HepG2 (cell line): ENCODE measurements at regions not wholly inside any gene's neighbourhood (a gene's known extent, or its start where the extent isn't known, plus 50 kb on each side); places are given as distances from the start of the nearest gene placed in this dataset.

Experiments used
- ATAC-seq: fragments of 200-7000 bp; cut with Tn5 transposase; 3 replicates; pipeline ENCODE4 v1.9.1; 2020; ENCODE audit warnings: mild to moderate bottlenecking, moderate library complexity
- BruUV-seq: library from RNA; stranded (reverse); fragments of 400-500 nt; replicated peaks from 2 replicates; lab custom pipeline; 2021; lab: Mats Ljungman, UMichigan
- CTCF ChIA-PET: fragments of 300-600 bp; formaldehyde crosslinking; extraction: SDS; loops from one replicate; lab custom pipeline; 2021; ENCODE audit warnings: low total read pairs, inconsistent platforms, low intra/inter-chr PET ratio; lab: Yijun Ruan, JAX
- POLR2A ChIA-PET: fragments of 350-600 bp; sonication (Branson Sonifier 250); formaldehyde crosslinking; loops from one replicate; lab custom pipeline; 2020; ENCODE audit warnings: antibody characterized with exemption, inconsistent platforms; lab: Yijun Ruan, JAX
- DNase-seq: peaks from one replicate; pipeline ENCODE4 v3.0.0-alpha.2; 2015; ENCODE audit warnings: low spot score
- FAIRE-seq: peaks from 3 replicates; lab custom pipeline; 2011; peaks lifted over from hg19 to GRCh38; lab: Jason Lieb, UNC
- H2AFZ ChIP-seq: one replicate; pipeline ENCODE4 v1.6.1; 2011; ENCODE audit warnings: low read length, inconsistent platforms
- H3K27ac ChIP-seq: fragments of 300-600 bp; 3 replicates; pipeline ENCODE4 v1.8.0; 2011; ENCODE audit warnings: mixed run types, mild to moderate bottlenecking, mixed read lengths, low read length, inconsistent platforms; ENCODE audit not compliant: insufficient read depth; ENCODE audit errors: extremely low read length
- H3K27me3 ChIP-seq, 2 experiments: fragments of 200-600 bp in 1 of 2; 2 replicates in 1 of 2; 3 replicates in 1 of 2; pipeline versions ENCODE4 v1.6.0 to v1.8.0; 2011; ENCODE audit warnings: low read length in 2 of 2, mild to moderate bottlenecking in 2 of 2, moderate library complexity in 2 of 2, inconsistent platforms in 1 of 2; ENCODE audit not compliant: insufficient read depth in 2 of 2, control insufficient read depth in 1 of 2
- H3K36me3 ChIP-seq, 2 experiments: fragments of 200-600 bp in 1 of 2; replicated peaks in 1 of 2; 2 replicates in 1 of 2; 3 replicates in 1 of 2; pipeline versions ENCODE4 v1.5.1 to v1.8.0; 2011; ENCODE audit warnings: low read length in 2 of 2, inconsistent platforms in 1 of 2; ENCODE audit not compliant: insufficient read depth in 2 of 2, control insufficient read depth in 1 of 2
- H3K4me1 ChIP-seq: 2 replicates; pipeline ENCODE4 v1.5.1; 2012; ENCODE audit warnings: low read length, inconsistent platforms; ENCODE audit not compliant: insufficient read depth
- H3K4me2 ChIP-seq: 2 replicates; pipeline ENCODE4 v1.6.0; 2011; ENCODE audit warnings: low read depth, low read length, inconsistent platforms
- H3K4me3 ChIP-seq, 3 experiments: fragments of 200-600 bp in 1 of 3; sonication (generic), shearing (Covaris generic) in 1 of 3; replicated peaks in 1 of 3; 2 replicates each; pipeline ENCODE4 v1.5.1; 2011 to 2016; ENCODE audit warnings: low read length in 3 of 3, inconsistent platforms in 2 of 3, low read depth in 2 of 3, mild to moderate bottlenecking in 2 of 3, control low read depth in 1 of 3, mixed read lengths in 1 of 3; ENCODE audit not compliant: insufficient read depth in 1 of 3
- H3K79me2 ChIP-seq: one replicate; pipeline ENCODE4 v1.6.1; 2011; ENCODE audit warnings: low read length, inconsistent platforms; ENCODE audit not compliant: insufficient read depth
- H3K9ac ChIP-seq: 2 replicates; pipeline ENCODE4 v1.6.0; 2011; ENCODE audit warnings: mild to moderate bottlenecking, low read depth, low read length, inconsistent platforms; ENCODE audit not compliant: insufficient read depth
- H3K9me3 ChIP-seq: 2 replicates; pipeline ENCODE4 v1.5.1; 2012; ENCODE audit warnings: mild to moderate bottlenecking, low read length
- H4K20me1 ChIP-seq: 2 replicates; pipeline ENCODE4 v1.6.0; 2011; ENCODE audit warnings: inconsistent platforms, mild to moderate bottlenecking, low read length, moderate library complexity; ENCODE audit not compliant: insufficient read depth
- ATF7 ChIP-seq, 2 experiments: fragments of 450-650 bp in 1 of 2; sonication (generic) in 1 of 2; formaldehyde crosslinking in 1 of 2; IDR thresholded peaks; 2 replicates each; pipeline versions ENCODE4 v1.4.0 to v1.6.1; 2016 to 2020; ENCODE audit warnings: antibody characterized with exemption in 1 of 2, mild to moderate bottlenecking in 1 of 2, missing genetic modification reagents in 1 of 2
- CREB1 ChIP-seq, 2 experiments: fragments of 450-650 bp in 1 of 2; IDR thresholded peaks; 2 replicates each; pipeline ENCODE4 v1.6.1; 2016 to 2017; ENCODE audit warnings: control low read depth in 1 of 2, mild to moderate bottlenecking in 1 of 2, missing compliant biosample characterization in 1 of 2, missing genetic modification characterization in 1 of 2
- FOXP1 ChIP-seq, 2 experiments: fragments of 450-650 bp in 1 of 2; IDR thresholded peaks; 2 replicates each; pipeline ENCODE4 v1.6.1; 2017 to 2018; ENCODE audit warnings: antibody characterized with exemption in 1 of 2
- HIVEP1 ChIP-seq: sonication (generic); formaldehyde crosslinking; IDR thresholded peaks from 2 replicates; pipeline ENCODE4 v1.4.0; 2020; ENCODE audit warnings: mild to moderate bottlenecking, missing genetic modification reagents
- HOXA5 ChIP-seq: sonication (generic); formaldehyde crosslinking; IDR thresholded peaks from 2 replicates; pipeline ENCODE4 v1.4.0; 2020; ENCODE audit warnings: missing genetic modification reagents
- PREB ChIP-seq: sonication (generic); formaldehyde crosslinking; IDR thresholded peaks from 2 replicates; pipeline ENCODE4 v1.4.0; 2020; ENCODE audit warnings: missing genetic modification reagents
- RNF2 ChIP-seq: fragments of 450-650 bp; conservative IDR thresholded peaks from 2 replicates; pipeline ENCODE4 v1.6.1; 2016; ENCODE audit warnings: low read depth
- THAP11 ChIP-seq: IDR thresholded peaks from 2 replicates; pipeline ENCODE4 v1.6.1; 2016; ENCODE audit warnings: missing biosample characterization, missing genetic modification reagents
- XBP1 ChIP-seq: sonication (generic); formaldehyde crosslinking; IDR thresholded peaks from 2 replicates; pipeline ENCODE4 v1.5.0; 2020; ENCODE audit warnings: missing genetic modification reagents
- ZBTB33 ChIP-seq: sonication (generic); formaldehyde crosslinking; IDR thresholded peaks from 2 replicates; pipeline ENCODE4 v1.4.0; 2020; ENCODE audit warnings: missing genetic modification reagents
- ZBTB8A ChIP-seq: sonication (generic); formaldehyde crosslinking; IDR thresholded peaks from 2 replicates; pipeline ENCODE4 v1.4.0; 2020; ENCODE audit warnings: mild to moderate bottlenecking, low read depth, missing genetic modification reagents, borderline replicate concordance
- ZNF276 ChIP-seq: sonication (generic); formaldehyde crosslinking; IDR thresholded peaks from 2 replicates; pipeline ENCODE4 v1.4.0; 2020; ENCODE audit warnings: mild to moderate bottlenecking, low read depth, missing genetic modification reagents
- ZNF441 ChIP-seq: sonication (generic); formaldehyde crosslinking; IDR thresholded peaks from 2 replicates; pipeline ENCODE4 v1.7.0; 2021; ENCODE audit warnings: missing genetic modification reagents, borderline replicate concordance
- ZNF468 ChIP-seq: sonication (generic); formaldehyde crosslinking; IDR thresholded peaks from 2 replicates; pipeline ENCODE4 v1.8.0; 2022; ENCODE audit warnings: mild to moderate bottlenecking, moderate library complexity, missing genetic modification reagents
- ZNF672 ChIP-seq: sonication (generic); formaldehyde crosslinking; IDR thresholded peaks from 2 replicates; pipeline ENCODE4 v1.8.1; 2022; ENCODE audit warnings: missing genetic modification reagents
- WGBS: methylation state at CpG from one replicate; pipeline ENCODE4 v1.1.6; 2017; ENCODE audit warnings: low lambda C conversion rate; 5-methylcytosine and 5-hydroxymethylcytosine counted together
- in situ Hi-C: cut with HindIII; loops from 2 replicates; pipeline ENCODE4 v1.10.0; 2017; ENCODE audit warnings: low pct_unique_long_range_greater_than_20kb; ENCODE audit not compliant: extremely low pct_ligation_motif_present
- intact Hi-C: fragments of 100-400 bp; cut with micrococcal nuclease; formaldehyde crosslinking; loops from one replicate; pipeline ENCODE4 v1.10.0; 2022; ENCODE audit not compliant: unreplicated experiment

- TF ChIP-seq PREB (CRISPR knock-in tag), result no peak
- TF ChIP-seq ZNF441 (CRISPR knock-in tag), result no peak
- TF ChIP-seq ZNF276 (CRISPR knock-in tag), result no peak
- TF ChIP-seq FOXP1 (IDR thresholded peaks at IDR 0.05), result no peak
- TF ChIP-seq FOXP1 (CRISPR knock-in tag; IDR thresholded peaks at IDR 0.05), result no peak
- no peak for TF ChIP-seq ZNF468
Observed at GRCh38 chr18:73861771-73862170, 285.9 kb downstream of the FBXO15 start (continued).

GRCh38 chr18:73859837-73860397 is 287.7 kb downstream of the FBXO15 start:
- H2AFZ ChIP-seq, result no peak overlapping the region
- no peaks in the 10 kb centered on the region for H3K79me2 ChIP-seq
- intact Hi-C loops (no loop called here), in situ Hi-C loops (no loop called here)
- H3K4me1 ChIP-seq, result no peaks in the 10 kb centered on the region
- H3K27ac ChIP-seq, result no peak overlapping the region
- H3K9me3 ChIP-seq, result no peaks in the 10 kb centered on the region
- CTCF ChIA-PET, result no interaction called here
- no peak overlapping the region for H3K9ac ChIP-seq
- H3K4me3 ChIP-seq, result no peak overlapping the region
- DNase-seq (no peak), FAIRE-seq (no peak), ATAC-seq (no peak)
- TF ChIP-seq HIVEP1 (CRISPR knock-in tag), result no peak
- TF ChIP-seq THAP11 (CRISPR knock-in tag), result no peak
- TF ChIP-seq ZNF672 (CRISPR knock-in tag), result no peak
- no peak for TF ChIP-seq ZBTB8A (CRISPR knock-in tag)
- TF ChIP-seq RNF2, result no peak
- no peak for TF ChIP-seq HOXA5
- peak; percentile 71 for TF ChIP-seq ATF7 (IDR thresholded peaks at IDR 0.05)
- TF ChIP-seq ATF7 (CRISPR knock-in tag; IDR thresholded peaks at IDR 0.05), result no peak
- peak; percentile 47; the same call in 1 of the 2 replicates for TF ChIP-seq CREB1 (IDR thresholded peaks at IDR 0.05)
- no peak for TF ChIP-seq CREB1 (CRISPR knock-in tag; IDR thresholded peaks at IDR 0.05)
- TF ChIP-seq XBP1 (CRISPR knock-in tag), result no peak
- TF ChIP-seq ZBTB33, result no peak
- BruUV-seq, result no TSS peak
- H3K27me3 ChIP-seq, result no peaks in the 10 kb centered on the region
- no peaks in the 10 kb centered on the region for H4K20me1 ChIP-seq
- WGBS, result 11% methylated on average over 9 of the region's 9 CpGs
- POLR2A ChIA-PET, result no interaction called here
- no peak overlapping the region for H3K4me2 ChIP-seq
- no peaks in the 10 kb centered on the region for H3K36me3 ChIP-seq
